Left lobe of liver (tissue), 2 donors: ENCODE measurements at regions not wholly inside any gene's neighbourhood (a gene's known extent, or its start where the extent isn't known, plus 50 kb on each side); places are given as distances from the start of the nearest gene placed in this dataset.
"Not testable (repeated sequence)": the region's sequence is repeated elsewhere in the genome, so short reads cannot be mapped to it uniquely, and the experiment has no call there.

Source experiments
- ATAC-seq: fragments of 200-7000 bp; cut with Tn5 transposase; one replicate; pipeline ENCODE4 v1.9.1; 2020; ENCODE audit warnings: mild to moderate bottlenecking, moderate library complexity
- DNase-seq: peaks from one replicate; pipeline ENCODE4 v3.0.0-alpha.2; 2020; ENCODE audit warnings: low spot score
- donor health status: DM: no; HTN: no; CAD: no; lungs with moderate emphysema.
- donor health status: DM: no; HTN: yes; CAD: no.

DNA sequence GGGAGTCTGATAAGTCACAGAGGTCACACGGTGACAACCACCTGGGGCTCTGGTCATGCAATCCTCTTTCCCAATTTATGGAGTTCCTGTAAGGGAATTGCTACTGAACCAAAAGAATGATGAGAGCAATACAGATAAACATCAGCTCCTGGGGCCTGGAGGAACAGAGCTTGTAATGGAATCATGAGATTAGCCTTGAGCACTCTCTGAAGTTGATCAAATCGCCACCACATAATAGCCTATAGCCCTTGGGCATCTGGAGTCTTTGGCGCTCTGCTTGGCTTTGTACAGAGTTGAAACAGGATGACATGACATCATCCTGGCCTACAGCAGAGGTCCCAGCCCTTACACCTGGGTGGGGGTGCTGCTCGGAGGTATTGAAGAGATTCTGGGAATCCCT is 154.3 kb upstream of the DTNBP1 start:
- ATAC-seq, result no peak
- no peak for DNase-seq

DNA sequence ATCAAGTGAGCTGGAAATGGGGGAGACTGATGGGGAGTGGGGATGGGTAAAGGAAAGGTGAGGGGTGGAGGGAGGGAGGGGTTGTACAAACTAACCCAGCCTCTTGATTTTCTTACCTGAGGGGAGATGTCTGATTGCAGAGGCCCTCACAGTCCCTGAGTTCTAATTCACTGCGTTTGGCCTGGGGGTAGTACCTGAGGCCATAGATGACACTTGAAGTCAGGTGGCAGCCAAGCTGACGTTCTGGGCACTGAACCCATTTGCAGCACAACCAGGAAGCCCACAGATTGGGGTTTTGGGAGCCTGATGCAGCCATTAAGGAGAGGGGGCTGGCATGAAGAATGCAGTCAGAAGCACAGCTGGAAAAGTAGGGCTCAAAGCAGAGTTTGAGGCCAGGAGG is 153.8 kb upstream of the DTNBP1 start:
- no peak for DNase-seq
- no peak for ATAC-seq

- DNase-seq, ATAC-seq: not testable (repeated sequence)
Observed at GRCh38 chr6:15813698-15814097, 150.9 kb upstream of the DTNBP1 start.

- no peak for DNase-seq
Observed at GRCh38 chr6:15811107-15811506, 148.3 kb upstream of the DTNBP1 start.

DNA sequence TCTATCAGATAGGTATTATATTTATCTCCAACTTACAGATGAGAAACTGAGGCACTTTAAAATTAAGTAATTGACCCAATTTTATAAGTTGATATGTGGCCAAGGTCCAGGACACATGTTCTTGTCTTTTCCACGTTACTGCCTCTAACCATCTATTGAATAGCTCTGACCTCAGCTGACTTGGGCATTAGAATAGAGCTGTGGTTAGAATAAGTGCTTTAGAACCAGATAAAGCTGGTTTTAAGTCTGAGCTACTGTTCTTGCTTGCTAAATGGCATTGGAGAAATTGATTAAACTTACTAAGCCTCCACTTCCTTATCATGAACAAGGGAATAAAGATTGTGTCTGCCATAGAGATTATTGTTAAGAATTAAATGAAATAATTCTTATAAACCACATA is 147.8 kb upstream of the DTNBP1 start:
- DNase-seq (no peak), ATAC-seq (no peak)

More at GRCh38 chr6:15811107-15811506, 148.3 kb upstream of the DTNBP1 start:
- no peak for ATAC-seq

DNA sequence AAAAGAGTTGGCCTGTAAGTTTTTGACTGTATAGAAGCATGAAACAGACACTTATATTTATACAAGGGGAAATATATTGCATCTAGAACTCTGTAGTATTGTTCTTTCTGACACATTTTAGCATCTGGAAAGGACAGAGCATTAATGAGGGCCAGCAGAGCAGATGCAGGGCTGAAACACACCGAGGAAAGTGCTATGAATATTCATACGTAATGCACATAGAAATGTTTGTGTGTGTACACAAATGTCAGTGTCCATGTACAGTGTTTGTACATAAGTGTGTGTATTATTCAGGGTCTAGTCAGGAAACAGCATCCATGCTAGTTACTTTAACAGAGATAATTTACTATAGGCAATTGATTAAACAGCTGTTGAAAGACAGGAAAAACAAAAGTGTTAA is 146.5 kb upstream of the DTNBP1 start:
- ATAC-seq (no peak), DNase-seq (no peak)

GRCh38 chr6:15804164-15805154 is 141.6 kb upstream of the DTNBP1 start:
- ATAC-seq (no peak), DNase-seq (no peak)

DNA sequence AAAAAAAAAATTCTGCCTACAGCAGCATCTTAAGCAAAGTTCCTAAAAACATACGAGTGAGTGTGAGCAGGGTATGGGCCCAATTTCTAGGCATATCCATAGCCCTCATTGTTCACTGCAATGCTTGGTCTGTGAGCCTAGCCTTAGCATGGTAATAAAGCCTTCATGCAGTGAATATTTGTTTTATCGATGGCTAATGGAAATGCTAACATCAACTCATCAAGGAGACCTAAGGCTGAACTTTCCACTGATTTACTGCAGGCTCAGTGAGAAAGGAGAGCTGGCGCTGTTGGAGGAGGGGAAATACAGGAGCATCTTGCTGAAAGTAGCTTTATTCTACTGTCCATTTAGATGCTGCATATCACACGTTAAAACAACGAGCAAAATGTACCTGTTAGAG is 139.6 kb upstream of the DTNBP1 start:
- no peak for DNase-seq

DNA sequence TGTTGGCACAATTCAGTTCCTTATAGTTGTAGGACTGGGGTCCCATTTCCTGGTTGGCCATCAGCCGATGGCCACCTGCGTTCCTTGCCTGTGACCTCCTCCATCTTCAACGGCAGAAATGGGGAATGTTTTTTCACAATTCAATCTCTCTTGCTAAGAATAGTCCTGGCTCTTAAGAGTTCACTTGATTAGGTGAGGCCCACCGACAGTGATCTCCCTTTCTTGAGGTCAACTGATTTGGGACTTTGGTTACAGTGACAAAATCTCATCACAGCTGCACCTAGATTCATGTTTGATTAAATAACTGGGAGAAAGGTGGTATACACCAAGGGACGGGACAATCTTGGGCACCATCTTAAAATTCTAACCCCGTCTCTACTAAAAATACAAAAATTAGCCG is 139.1 kb upstream of the DTNBP1 start:
- DNase-seq, result no peak
- ATAC-seq, result no peak

More for the DNA sequence above, 139.6 kb upstream of the DTNBP1 start:
- no peak for ATAC-seq

- ATAC-seq, result no peak
- no peak for DNase-seq
Observed at GRCh38 chr6:15800841-15801617, 138.2 kb upstream of the DTNBP1 start.

- ATAC-seq (no peak), DNase-seq (no peak)
Observed at GRCh38 chr6:15798533-15799255, 135.9 kb upstream of the DTNBP1 start.

- ATAC-seq, result no peak
- DNase-seq, result no peak
Observed at GRCh38 chr6:15796844-15797243, 134.0 kb upstream of the DTNBP1 start.

DNA sequence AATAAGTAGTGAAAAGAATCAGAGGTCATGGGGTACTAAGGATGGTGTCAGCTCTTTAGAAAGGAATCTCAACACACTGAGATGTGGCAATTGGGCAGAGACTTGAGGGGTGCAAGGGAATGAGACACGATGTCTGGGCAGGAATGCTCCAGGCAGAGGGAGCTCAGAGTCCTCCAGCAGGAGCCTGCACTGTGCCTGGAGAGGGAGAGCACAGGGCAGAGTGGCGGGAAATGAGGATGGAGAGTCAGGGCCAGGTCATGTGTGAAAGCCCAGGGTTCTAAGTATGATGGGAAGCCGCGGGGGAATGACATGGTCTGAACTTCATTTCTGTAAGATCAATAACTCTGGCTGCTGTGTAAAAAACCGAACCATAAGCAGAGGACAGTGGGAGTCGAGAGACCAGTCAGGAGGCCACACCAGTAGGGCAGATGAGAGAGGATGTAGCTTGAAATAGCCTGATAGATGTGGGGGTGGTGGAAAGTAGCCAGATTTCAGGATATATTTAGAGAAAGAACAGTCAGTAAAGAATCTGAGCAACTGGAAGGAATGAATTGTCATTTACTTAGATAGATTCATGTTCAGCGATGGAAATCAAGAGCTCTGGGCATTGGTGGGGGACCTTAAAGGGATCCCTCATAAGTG is 133.4 kb upstream of the DTNBP1 start:
- ATAC-seq (no peak), DNase-seq (no peak)

DNA sequence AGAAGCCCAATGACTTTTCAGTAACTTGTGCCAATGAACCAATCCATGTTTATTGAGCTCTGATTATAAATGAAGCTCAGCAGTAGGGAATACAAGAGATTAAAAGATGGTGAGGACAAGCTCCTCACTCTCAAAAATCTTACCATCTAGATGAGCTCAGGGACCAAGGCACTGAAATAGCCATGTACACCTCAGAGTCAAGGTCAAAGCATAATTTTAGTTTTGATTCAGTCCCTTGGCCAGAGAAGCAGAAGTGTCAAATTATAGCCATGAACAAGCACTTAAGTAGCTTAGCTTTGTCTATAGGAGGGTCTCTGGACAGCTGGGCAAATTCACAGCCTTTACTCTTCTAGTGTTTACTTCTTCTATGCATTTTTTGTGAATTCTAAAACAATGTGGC is 131.0 kb upstream of the DTNBP1 start:
- ATAC-seq (no peak), DNase-seq (no peak)

DNA sequence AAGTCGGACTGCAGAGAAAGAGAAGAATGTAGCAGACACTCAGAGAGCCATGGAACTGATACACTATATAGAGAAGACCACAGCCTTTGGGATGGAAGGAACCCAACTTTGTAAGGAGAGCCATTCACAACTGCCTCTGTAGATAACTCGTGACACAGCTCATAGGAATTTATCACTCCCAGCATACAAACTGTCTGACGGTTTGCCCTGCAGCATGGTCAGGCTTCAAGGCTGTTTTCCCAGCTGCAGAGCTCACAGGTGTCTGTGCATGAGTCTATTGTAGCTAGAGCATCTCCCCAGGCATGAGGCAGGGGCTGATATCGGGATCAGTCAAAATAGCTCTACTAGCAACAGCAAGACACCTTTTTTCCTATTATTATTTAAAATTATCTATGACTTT is 130.5 kb upstream of the DTNBP1 start:
- no peak for DNase-seq
- ATAC-seq, result no peak

GRCh38 chr6:15792842-15793241 is 130.0 kb upstream of the DTNBP1 start:
- ATAC-seq (no peak), DNase-seq (no peak)

- no peak for DNase-seq
- ATAC-seq, result no peak
Observed at GRCh38 chr6:15791448-15792181, 128.8 kb upstream of the DTNBP1 start.

DNA sequence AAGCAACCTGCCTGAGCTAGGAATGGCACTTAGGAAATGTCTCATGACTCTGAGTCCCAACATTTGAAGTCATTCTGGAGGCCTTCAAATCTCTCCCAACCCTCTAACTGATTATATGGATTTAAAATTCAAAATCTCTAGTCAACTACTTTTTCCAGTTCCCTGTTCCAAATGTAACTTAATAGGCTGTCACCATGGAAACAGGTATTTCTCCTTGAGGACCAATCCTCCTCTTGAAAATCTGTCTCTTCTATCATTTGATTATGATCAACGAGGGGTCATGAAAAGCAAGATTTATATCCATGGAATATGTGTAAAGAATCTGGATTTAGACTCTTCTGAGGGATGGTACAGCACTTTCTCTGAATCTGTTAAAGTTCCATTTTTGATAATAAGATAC is 127.3 kb upstream of the DTNBP1 start:
- DNase-seq (no peak), ATAC-seq (no peak)

GRCh38 chr6:15786846-15787245 is 124.0 kb upstream of the DTNBP1 start:
- DNase-seq (no peak), ATAC-seq (no peak)

- no peak for DNase-seq
- ATAC-seq, result no peak
Observed at GRCh38 chr6:15783484-15783883, 120.7 kb upstream of the DTNBP1 start.
